ENCODE measurements at regions not wholly inside any gene's neighbourhood (a gene's known extent, or its start where the extent isn't known, plus 50 kb on each side); places are given as distances from the start of the nearest gene placed in this dataset.

- TF ChIP-seq ZNF274 (IDR thresholded peaks at IDR 0.05; ENCODE audit: low read depth, low read length) = no peak
- no peak for TF ChIP-seq YY1 (IDR thresholded peaks at IDR 0.05; ENCODE audit: insufficient read depth, insufficient read length)
Observed at GRCh38 chr2:8625399-8626300, 56.2 kb upstream of the ID2 start.

Measured in NT2/D1 (cell line).